ENCODE measurements at regions not wholly inside any gene's neighbourhood (a gene's known extent, or its start where the extent isn't known, plus 50 kb on each side); places are given as distances from the start of the nearest gene placed in this dataset.

GRCh38 chr13:79772811-79773210, 291.9 kb downstream of the NDFIP2 start:
- in situ Hi-C loops (cut with MboI; ENCODE audit: low pct_ligation_motif_present in 1 of 4, low pct_unique_long_range_greater_than_20kb in 1 of 4, low sequenced_read_pairs in 3 of 4), result no loop called here
- Histone ChIP-seq H3K36me3 (no peaks in the 10 kb centered on the region), H3K27ac (no peak overlapping the region), H3K4me1 (peaks cover 0 to 25% (median 0%) of the 10 kb centered on the region in 4 donors), H3K27me3 (no peaks in the 10 kb centered on the region), H3K4me3 (no peak overlapping the region), H3K9me3 (no peaks in the 10 kb centered on the region)
- no peak for TF ChIP-seq POLR2AphosphoS5 (IDR thresholded peaks at IDR 0.05)
- no peak for TF ChIP-seq CTCF (IDR thresholded peaks at IDR 0.05)
- TF ChIP-seq POLR2A (IDR thresholded peaks at IDR 0.05), result no peak
- no peak for TF ChIP-seq EP300 (IDR thresholded peaks at IDR 0.05; ENCODE audit: low read depth)
- 33 to 40% methylated on average over 1 of the region's 1 CpG for WGBS, 2 donors (ENCODE audit: low coverage in 1 of 2)
- DNase-seq, result no peak
- intact Hi-C loops (cut with DNase I; ENCODE audit: low total_unique reads), result no loop called here

- no peaks in the 10 kb centered on the region for H3K27me3 ChIP-seq
- intact Hi-C loops (cut with DNase I; ENCODE audit: low total_unique reads), result no loop called here
- no peak for DNase-seq
- no peaks in the 10 kb centered on the region for H3K36me3 ChIP-seq
- H3K4me3 ChIP-seq, result no peak overlapping the region
- no peaks in the 10 kb centered on the region for H3K9me3 ChIP-seq
- in situ Hi-C loops (cut with MboI; ENCODE audit: low pct_ligation_motif_present in 1 of 4, low pct_unique_long_range_greater_than_20kb in 1 of 4, low sequenced_read_pairs in 3 of 4), result no loop called here
- no peak overlapping the region for H3K27ac ChIP-seq
- H3K4me1 ChIP-seq, result peaks cover 0 to 12% (median 0%) of the 10 kb centered on the region in 4 donors
- TF ChIP-seq CTCF (IDR thresholded peaks at IDR 0.05) (no peak), POLR2A (IDR thresholded peaks at IDR 0.05) (no peak), POLR2AphosphoS5 (IDR thresholded peaks at IDR 0.05) (no peak), EP300 (IDR thresholded peaks at IDR 0.05; ENCODE audit: low read depth) (no peak)
Observed at GRCh38 chr13:79771493-79771892, 290.5 kb downstream of the NDFIP2 start.

- in situ Hi-C loops (cut with MboI; ENCODE audit: low pct_ligation_motif_present in 1 of 4, low pct_unique_long_range_greater_than_20kb in 1 of 4, low sequenced_read_pairs in 3 of 4), result no loop called here
- TF ChIP-seq POLR2AphosphoS5 (IDR thresholded peaks at IDR 0.05), result no peak
- no peak for TF ChIP-seq POLR2A (IDR thresholded peaks at IDR 0.05)
- TF ChIP-seq EP300 (IDR thresholded peaks at IDR 0.05; ENCODE audit: low read depth), result no peak
- no peak for TF ChIP-seq CTCF (IDR thresholded peaks at IDR 0.05)
- Histone ChIP-seq H3K36me3 (no peaks in the 10 kb centered on the region), H3K4me1 (no peaks in the 10 kb centered on the region), H3K9me3 (no peaks in the 10 kb centered on the region), H3K27ac (no peak overlapping the region), H3K4me3 (no peak overlapping the region), H3K27me3 (no peaks in the 10 kb centered on the region)
- intact Hi-C loops (cut with DNase I; ENCODE audit: low total_unique reads), result no loop called here
- DNase-seq, result no peak
- 81 to 83% methylated on average over 1 of the region's 1 CpG for WGBS, 2 donors (ENCODE audit: low coverage in 1 of 2)
Observed at GRCh38 chr13:79770056-79770455, 289.1 kb downstream of the NDFIP2 start.

GRCh38 chr13:79767126-79767525, 286.2 kb downstream of the NDFIP2 start:
- in situ Hi-C loops (cut with MboI; ENCODE audit: low pct_ligation_motif_present in 1 of 4, low pct_unique_long_range_greater_than_20kb in 1 of 4, low sequenced_read_pairs in 3 of 4) (no loop called here), intact Hi-C loops (cut with DNase I; ENCODE audit: low total_unique reads) (no loop called here)
- WGBS, 2 donors (ENCODE audit: low coverage in 1 of 2), result 57 to 62% methylated on average over 2 of the region's 2 CpGs
- no peak for DNase-seq
- Histone ChIP-seq H3K27ac (no peak overlapping the region), H3K9me3 (no peaks in the 10 kb centered on the region), H3K36me3 (no peaks in the 10 kb centered on the region), H3K4me1 (no peaks in the 10 kb centered on the region), H3K4me3 (no peak overlapping the region), H3K27me3 (no peaks in the 10 kb centered on the region)
- no peak for TF ChIP-seq POLR2A (IDR thresholded peaks at IDR 0.05)
- TF ChIP-seq CTCF (IDR thresholded peaks at IDR 0.05), result no peak
- TF ChIP-seq EP300 (IDR thresholded peaks at IDR 0.05; ENCODE audit: low read depth), result no peak
- TF ChIP-seq POLR2AphosphoS5 (IDR thresholded peaks at IDR 0.05), result no peak

All from transverse colon (tissue), 4 donors.